Mesenchymal stem cell (in vitro differentiated cells and primary cell): ENCODE measurements at regions not wholly inside any gene's neighbourhood (a gene's known extent, or its start where the extent isn't known, plus 50 kb on each side); places are given as distances from the start of the nearest gene placed in this dataset.

Experiments used
- DNase-seq: peaks from one replicate; pipeline ENCODE4 v3.0.0-alpha.2; 2013
- H2AFZ ChIP-seq: one replicate; pipeline ENCODE4 v1.6.1; 2013; ENCODE audit warnings: low read depth, mild to moderate bottlenecking, control low read depth, inconsistent platforms, low read length, moderate library complexity
- H2AK5ac ChIP-seq: 2 replicates; pipeline ENCODE4 v1.6.1; 2013; ENCODE audit warnings: low read length, moderate library complexity, mild to moderate bottlenecking, inconsistent platforms; ENCODE audit not compliant: severe bottlenecking
- H2BK120ac ChIP-seq: one replicate; pipeline ENCODE4 v1.6.1; 2013; ENCODE audit warnings: low read depth, mild to moderate bottlenecking, inconsistent platforms, low read length, moderate library complexity
- H2BK12ac ChIP-seq, 2 experiments: one replicate each; pipeline ENCODE4 v1.6.1; 2013; ENCODE audit warnings: inconsistent platforms in 2 of 2, low read length in 2 of 2, mild to moderate bottlenecking in 2 of 2, moderate library complexity in 2 of 2, control low read depth in 1 of 2
- H2BK15ac ChIP-seq: one replicate; pipeline ENCODE4 v1.6.1; 2013; ENCODE audit warnings: mild to moderate bottlenecking, low read depth, inconsistent platforms; ENCODE audit not compliant: poor library complexity, severe bottlenecking
- H2BK5ac ChIP-seq: 2 replicates; pipeline ENCODE4 v1.6.1; 2013; ENCODE audit warnings: low read depth, mild to moderate bottlenecking, low read length, control low read depth, inconsistent platforms; ENCODE audit not compliant: poor library complexity, severe bottlenecking
- H3K14ac ChIP-seq, 2 experiments: one replicate each; pipeline ENCODE4 v1.6.1; 2013; ENCODE audit warnings: inconsistent platforms in 2 of 2, low read length in 2 of 2, control low read depth in 1 of 2, mild to moderate bottlenecking in 1 of 2, moderate library complexity in 1 of 2
- H3K18ac ChIP-seq, 2 experiments: one replicate each; pipeline ENCODE4 v1.6.1; 2013; ENCODE audit warnings: inconsistent platforms in 2 of 2, low read length in 2 of 2, control low read depth in 1 of 2, low read depth in 1 of 2, mild to moderate bottlenecking in 1 of 2
- H3K23ac ChIP-seq, 2 experiments: one replicate each; pipeline ENCODE4 v1.6.1; 2013; ENCODE audit warnings: inconsistent platforms in 2 of 2, low read length in 2 of 2, mild to moderate bottlenecking in 2 of 2, moderate library complexity in 2 of 2, control low read depth in 1 of 2
- H3K27ac ChIP-seq: 2 replicates; pipeline ENCODE4 v1.5.1; 2013; ENCODE audit warnings: mild to moderate bottlenecking, moderate library complexity, low read length, control low read depth, inconsistent platforms; ENCODE audit not compliant: poor library complexity, severe bottlenecking
- H3K27me3 ChIP-seq, 2 experiments: 2 replicates each; pipeline versions ENCODE4 v1.6.1 to v1.7.0; 2013; ENCODE audit warnings: low read length in 2 of 2, mild to moderate bottlenecking in 2 of 2, moderate library complexity in 2 of 2, control low read depth in 1 of 2, inconsistent platforms in 1 of 2; ENCODE audit not compliant: control insufficient read depth in 1 of 2, insufficient read depth in 1 of 2
- H3K36me3 ChIP-seq, 2 experiments: 2 replicates each; pipeline versions ENCODE4 v1.6.1 to v1.7.0; 2013; ENCODE audit warnings: low read length in 2 of 2, control low read depth in 1 of 2, inconsistent platforms in 1 of 2, low read depth in 1 of 2, mild to moderate bottlenecking in 1 of 2; ENCODE audit not compliant: insufficient read depth in 2 of 2, control insufficient read depth in 1 of 2
- H3K4ac ChIP-seq, 2 experiments: one replicate each; pipeline ENCODE4 v1.6.1; 2013; ENCODE audit warnings: inconsistent platforms in 2 of 2, low read length in 2 of 2, mild to moderate bottlenecking in 2 of 2, moderate library complexity in 2 of 2, control low read depth in 1 of 2, low read depth in 1 of 2
- H3K4me1 ChIP-seq: 2 replicates; pipeline ENCODE4 v1.6.1; 2013; ENCODE audit warnings: low read depth, low read length, control low read depth; ENCODE audit not compliant: control insufficient read depth, insufficient read depth
- H3K4me2 ChIP-seq: 2 replicates; pipeline ENCODE4 v1.6.1; 2013; ENCODE audit warnings: low read length, mild to moderate bottlenecking, inconsistent platforms; ENCODE audit not compliant: poor library complexity, severe bottlenecking
- H3K4me3 ChIP-seq, 2 experiments: 2 replicates each; pipeline versions ENCODE4 v1.5.1 to v1.7.0; 2013; ENCODE audit warnings: low read length in 2 of 2, mild to moderate bottlenecking in 2 of 2, control low read depth in 1 of 2, low read depth in 1 of 2; ENCODE audit not compliant: insufficient read depth in 1 of 2
- H3K79me1 ChIP-seq: replicated peaks from 2 replicates; pipeline ENCODE4 v1.6.1; 2013; ENCODE audit warnings: mild to moderate bottlenecking, control low read depth, low read length, inconsistent platforms; ENCODE audit not compliant: poor library complexity, severe bottlenecking
- H3K9ac ChIP-seq: 2 replicates; pipeline ENCODE4 v1.7.0; 2013; ENCODE audit warnings: mild to moderate bottlenecking, low read length, moderate library complexity
- H3K9me3 ChIP-seq: 2 replicates; pipeline ENCODE4 v1.7.0; 2013; ENCODE audit warnings: mild to moderate bottlenecking, low read length; ENCODE audit not compliant: control insufficient read depth
- H4K8ac ChIP-seq: one replicate; pipeline ENCODE4 v1.6.1; 2013; ENCODE audit warnings: inconsistent platforms, mild to moderate bottlenecking, low read length, moderate library complexity
- H4K91ac ChIP-seq: one replicate; pipeline ENCODE4 v1.6.1; 2013; ENCODE audit warnings: mild to moderate bottlenecking, low read length, inconsistent platforms
- WGBS: methylation state at CpG from one replicate; pipeline ENCODE4 v1.1.7; 2013; ENCODE audit warnings: mixed read lengths; 5-methylcytosine and 5-hydroxymethylcytosine counted together

- H3K79me1 ChIP-seq = no peaks in the 10 kb centered on the region
- H3K23ac ChIP-seq = no peak overlapping the region
- H3K4me2 ChIP-seq = no peak overlapping the region
- H2BK5ac ChIP-seq = no peak overlapping the region
- no peak overlapping the region for H2BK120ac ChIP-seq
- peak overlapping the region in 1 of 2 experiments; percentile 24 for H2BK12ac ChIP-seq
- no peak overlapping the region for H3K14ac ChIP-seq
- H3K36me3 ChIP-seq = no peaks in the 10 kb centered on the region
- peaks cover 7% of the 10 kb centered on the region for H3K4me1 ChIP-seq
- H4K91ac ChIP-seq = no peak overlapping the region
- H3K18ac ChIP-seq = no peak overlapping the region
- H2BK15ac ChIP-seq = no peak overlapping the region
- H2AK5ac ChIP-seq = no peak overlapping the region
- no peak overlapping the region for H3K4ac ChIP-seq
- H3K9me3 ChIP-seq = no peaks in the 10 kb centered on the region
- no peak overlapping the region for H3K4me3 ChIP-seq
- no peak overlapping the region for H3K27ac ChIP-seq
- H4K8ac ChIP-seq = no peak overlapping the region
- no peak for DNase-seq
- H3K9ac ChIP-seq = no peak overlapping the region
- H2AFZ ChIP-seq = no peak overlapping the region
- WGBS = 95% methylated on average over 3 of the region's 3 CpGs
- no peaks in the 10 kb centered on the region for H3K27me3 ChIP-seq
These were observed 219.4 kb upstream of the THBS1 start for GRCh38 chr15:39361497-39361896.

GRCh38 chr15:39362821-39363561 lies 217.9 kb upstream of the THBS1 start:
- H2BK15ac ChIP-seq = no peak overlapping the region
- H4K8ac ChIP-seq = no peak overlapping the region
- no peak overlapping the region for H3K4me3 ChIP-seq
- H2BK12ac ChIP-seq = peak overlapping the region in 1 of 2 experiments; percentile 63
- peak; percentile 14 for DNase-seq
- no peak overlapping the region for H3K4ac ChIP-seq
- no peak overlapping the region for H4K91ac ChIP-seq
- no peaks in the 10 kb centered on the region for H3K79me1 ChIP-seq
- no peak overlapping the region for H3K9ac ChIP-seq
- H3K27me3 ChIP-seq = no peaks in the 10 kb centered on the region
- H2BK120ac ChIP-seq = no peak overlapping the region
- peaks cover 7% of the 10 kb centered on the region for H3K4me1 ChIP-seq
- H3K23ac ChIP-seq = no peak overlapping the region
- peak overlapping the region; percentile 73 for H2AK5ac ChIP-seq
- WGBS = 88% methylated on average over 5 of the region's 8 CpGs
- H3K36me3 ChIP-seq = no peaks in the 10 kb centered on the region
- H2BK5ac ChIP-seq = peak overlapping the region; percentile 34
- peak overlapping the region in 1 of 2 experiments; percentile 34 for H3K18ac ChIP-seq
- H3K14ac ChIP-seq = no peak overlapping the region
- no peaks in the 10 kb centered on the region for H3K9me3 ChIP-seq
- H3K27ac ChIP-seq = peak overlapping the region; percentile 90
- H3K4me2 ChIP-seq = no peak overlapping the region
- H2AFZ ChIP-seq = no peak overlapping the region

GRCh38 chr15:39363761-39364586 lies 216.9 kb upstream of the THBS1 start:
- Histone ChIP-seq H3K36me3 (no peaks in the 10 kb centered on the region), H2BK5ac (no peak overlapping the region), H3K4me3 (no peak overlapping the region), H3K23ac (no peak overlapping the region), H4K8ac (no peak overlapping the region), H3K4ac (no peak overlapping the region), H3K27ac (peak overlapping the region; percentile 86), H2BK120ac (no peak overlapping the region), H2BK12ac (no peak overlapping the region), H3K4me1 (peaks cover 4% of the 10 kb centered on the region), H2BK15ac (no peak overlapping the region), H2AK5ac (peak overlapping the region; percentile 17), H3K9ac (peak overlapping the region; percentile 29), H3K4me2 (no peak overlapping the region), H3K14ac (no peak overlapping the region), H4K91ac (no peak overlapping the region), H2AFZ (no peak overlapping the region), H3K9me3 (no peaks in the 10 kb centered on the region), H3K79me1 (no peaks in the 10 kb centered on the region), H3K27me3 (no peaks in the 10 kb centered on the region), H3K18ac (no peak overlapping the region)
- DNase-seq = no peak
- WGBS = 75% methylated on average over 4 of the region's 5 CpGs

GRCh38 chr15:39364721-39365120 lies 216.2 kb upstream of the THBS1 start:
- no peak for DNase-seq

More at GRCh38 chr15:39364721-39365120, 216.2 kb upstream of the THBS1 start:
- H3K18ac ChIP-seq = no peak overlapping the region
- no peak overlapping the region for H2BK12ac ChIP-seq
- H4K91ac ChIP-seq = no peak overlapping the region
- no peaks in the 10 kb centered on the region for H3K9me3 ChIP-seq
- no peak overlapping the region for H2BK120ac ChIP-seq
- H2BK15ac ChIP-seq = no peak overlapping the region
- no peak overlapping the region for H2AFZ ChIP-seq
- no peak overlapping the region for H4K8ac ChIP-seq
- H3K23ac ChIP-seq = no peak overlapping the region
- no peak overlapping the region for H3K14ac ChIP-seq
- no peak overlapping the region for H2AK5ac ChIP-seq
- H3K79me1 ChIP-seq = no peaks in the 10 kb centered on the region
- no peaks in the 10 kb centered on the region for H3K27me3 ChIP-seq
- no peak overlapping the region for H3K27ac ChIP-seq
- H3K9ac ChIP-seq = no peak overlapping the region
- no CpG with 5 or more reads among the region's 1 CpG for WGBS
- peaks cover 2% of the 10 kb centered on the region for H3K4me1 ChIP-seq
- H3K4ac ChIP-seq = peak overlapping the region in 1 of 2 experiments; percentile 13
- H2BK5ac ChIP-seq = no peak overlapping the region
- no peaks in the 10 kb centered on the region for H3K36me3 ChIP-seq
- H3K4me3 ChIP-seq = no peak overlapping the region
- no peak overlapping the region for H3K4me2 ChIP-seq
